ENCODE measurements at regions not wholly inside any gene's neighbourhood (a gene's known extent, or its start where the extent isn't known, plus 50 kb on each side); places are given as distances from the start of the nearest gene placed in this dataset.

GRCh38 chr4:148986951-148987350 lies 544.7 kb upstream of the NR3C2 start:
- TF ChIP-seq ZNF274 (IDR thresholded peaks at IDR 0.05; ENCODE audit: low read depth, low read length) (no peak), YY1 (IDR thresholded peaks at IDR 0.05; ENCODE audit: insufficient read depth, insufficient read length) (no peak)

Data from NT2/D1 (cell line).